HG02884 (cell line): ENCODE measurements at regions not wholly inside any gene's neighbourhood (a gene's known extent, or its start where the extent isn't known, plus 50 kb on each side); places are given as distances from the start of the nearest gene placed in this dataset.

Experiments used
- ATAC-seq: cut with Tn5 transposase; IDR thresholded peaks from one replicate; pipeline ENCODE4 v1.9.1; 2021; ENCODE audit warnings: mild to moderate bottlenecking, moderate library complexity; ENCODE audit not compliant: unreplicated experiment

- no peak for ATAC-seq
These were observed 181.0 kb upstream of the HNRNPA3 start for GRCh38 chr2:177031438-177032180.

DNA sequence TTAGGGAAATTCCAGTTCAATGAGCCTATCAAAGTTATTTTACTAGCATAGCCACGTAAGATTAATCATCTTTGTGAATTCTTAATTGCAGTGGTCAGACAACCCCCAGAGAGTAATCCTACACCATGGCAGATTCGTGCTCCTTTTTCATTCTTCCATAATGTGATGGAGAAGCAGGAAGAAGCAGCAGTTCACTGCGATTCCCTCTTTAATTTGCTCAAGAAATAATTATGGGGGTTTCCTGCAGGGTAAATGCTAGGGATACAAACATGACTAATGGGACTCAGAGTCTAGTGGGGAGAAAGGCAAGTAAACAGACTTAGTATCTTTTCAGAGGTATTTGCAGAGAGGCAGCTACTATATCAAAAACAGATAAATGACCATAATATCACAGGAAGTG, 175.8 kb upstream of the HNRNPA3 start:
- ATAC-seq: no peak

DNA sequence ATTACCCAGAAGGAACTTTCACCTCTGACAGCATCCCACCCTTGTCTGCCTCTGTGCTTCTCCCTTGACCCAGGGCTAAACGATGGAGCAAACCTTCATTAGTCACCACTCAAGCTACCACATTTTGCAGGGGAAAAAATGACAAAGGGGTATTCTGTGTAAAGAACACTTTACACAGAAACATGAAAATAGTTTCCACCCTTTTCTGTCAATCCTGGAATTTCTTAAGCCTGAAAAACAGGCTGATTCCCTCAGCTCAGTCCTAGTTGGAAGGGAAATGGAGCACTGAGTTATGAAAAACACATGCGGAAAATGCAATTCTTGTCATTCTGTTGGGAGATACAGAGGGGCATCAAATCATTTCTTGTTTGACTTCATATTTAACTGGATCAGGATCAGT, 175.0 kb upstream of the HNRNPA3 start:
- no peak for ATAC-seq

GRCh38 chr2:177038787-177039484, 173.7 kb upstream of the HNRNPA3 start:
- no peak for ATAC-seq

- no peak for ATAC-seq
These were observed 170.3 kb upstream of the HNRNPA3 start for GRCh38 chr2:177042311-177042710.

- ATAC-seq: no peak
These were observed 167.9 kb upstream of the HNRNPA3 start for GRCh38 chr2:177044671-177045070.

DNA sequence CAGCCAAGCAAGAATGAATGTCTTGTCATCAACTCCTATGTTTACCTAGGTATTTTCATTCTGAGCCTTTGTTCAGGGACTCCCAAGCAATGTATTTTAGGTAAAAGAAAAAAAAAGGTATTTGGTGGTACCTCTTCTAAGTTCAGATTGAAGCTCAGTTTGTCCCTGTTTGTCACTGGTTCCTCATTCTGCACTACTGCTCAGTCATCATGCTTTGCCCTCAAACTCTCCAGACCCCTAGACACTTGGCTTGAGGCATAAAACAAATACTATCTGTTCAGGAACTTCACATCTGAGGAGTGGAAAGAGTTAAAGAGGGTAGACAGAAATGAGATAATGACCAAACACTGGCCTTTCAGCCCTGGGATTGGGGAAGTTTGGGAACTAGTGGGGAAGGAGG, 163.6 kb upstream of the HNRNPA3 start:
- ATAC-seq: no peak

DNA sequence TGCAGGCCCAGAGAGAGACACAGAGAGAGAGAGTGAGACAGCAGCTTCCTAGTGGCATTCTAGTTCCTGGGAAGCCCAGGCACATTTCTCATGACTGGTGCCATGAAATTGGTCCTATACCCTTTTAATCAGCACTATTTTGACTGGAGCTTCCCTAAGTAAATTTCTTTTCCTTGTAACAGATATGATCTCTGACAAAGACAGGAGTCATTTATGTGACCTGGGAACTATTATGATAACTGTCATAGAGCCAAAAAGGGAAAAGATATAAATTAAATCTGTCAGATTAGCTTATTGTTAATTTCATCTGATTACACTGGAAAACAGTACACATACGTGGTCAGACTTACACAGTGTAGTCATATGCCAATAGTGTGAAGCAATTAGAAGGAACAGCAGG, 161.3 kb upstream of the HNRNPA3 start:
- ATAC-seq: no peak

DNA sequence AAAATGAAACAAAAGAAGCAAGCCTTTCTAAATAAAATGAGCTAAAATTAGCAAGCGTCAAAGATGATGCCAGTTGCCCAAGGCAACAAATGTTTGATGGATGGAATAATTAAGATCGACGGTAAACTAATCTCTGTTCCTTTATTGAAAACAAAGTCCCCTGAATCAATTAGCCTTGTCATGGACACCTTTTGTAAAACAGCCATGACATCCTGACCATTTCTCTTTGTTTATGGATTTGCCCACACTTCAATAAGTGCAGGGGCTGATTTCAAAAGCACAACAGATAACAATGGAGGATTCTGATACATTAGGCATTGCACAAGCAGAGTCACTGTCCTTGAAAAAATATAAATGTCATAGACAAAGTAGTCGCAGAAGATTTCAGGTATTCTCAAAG, 160.1 kb upstream of the HNRNPA3 start:
- ATAC-seq: no peak

DNA sequence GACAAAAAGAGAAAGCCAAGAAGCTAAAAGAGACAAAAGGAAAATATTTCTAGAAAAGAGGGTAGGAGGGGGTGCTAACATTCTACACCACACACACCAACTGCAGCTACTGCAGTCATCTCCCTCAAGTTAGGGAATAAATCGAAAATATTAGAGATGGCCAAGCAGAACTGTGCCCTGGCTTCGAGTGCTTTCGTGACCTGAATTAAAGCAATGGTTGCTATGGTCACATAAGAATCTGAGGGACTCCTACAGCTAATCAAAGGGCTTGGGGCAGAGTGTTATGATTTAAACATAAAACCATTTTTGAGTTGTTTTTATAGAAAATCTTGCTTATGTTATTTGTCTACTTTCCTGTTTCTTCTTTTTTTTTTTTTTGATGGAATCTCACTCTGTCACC, 159.6 kb upstream of the HNRNPA3 start:
- no peak for ATAC-seq

DNA sequence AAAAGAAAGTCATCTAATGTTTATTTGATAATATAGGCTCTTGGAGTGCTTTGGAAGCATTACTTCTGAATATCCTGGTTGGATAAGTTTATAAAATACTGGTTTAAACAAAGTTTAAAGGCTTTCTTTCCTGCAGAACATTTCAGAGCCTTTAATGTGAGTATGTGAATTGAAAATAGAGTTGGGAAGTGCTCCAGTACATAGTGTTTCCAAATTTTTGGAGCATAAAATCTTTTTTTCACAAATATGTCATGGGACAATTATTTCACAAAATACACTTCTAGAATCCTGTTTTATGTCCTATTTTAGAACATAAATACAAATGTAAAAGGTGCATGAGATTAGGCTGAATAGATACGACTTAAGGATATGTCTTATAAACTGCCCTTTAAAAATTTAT, 158.9 kb upstream of the HNRNPA3 start:
- ATAC-seq: no peak

DNA sequence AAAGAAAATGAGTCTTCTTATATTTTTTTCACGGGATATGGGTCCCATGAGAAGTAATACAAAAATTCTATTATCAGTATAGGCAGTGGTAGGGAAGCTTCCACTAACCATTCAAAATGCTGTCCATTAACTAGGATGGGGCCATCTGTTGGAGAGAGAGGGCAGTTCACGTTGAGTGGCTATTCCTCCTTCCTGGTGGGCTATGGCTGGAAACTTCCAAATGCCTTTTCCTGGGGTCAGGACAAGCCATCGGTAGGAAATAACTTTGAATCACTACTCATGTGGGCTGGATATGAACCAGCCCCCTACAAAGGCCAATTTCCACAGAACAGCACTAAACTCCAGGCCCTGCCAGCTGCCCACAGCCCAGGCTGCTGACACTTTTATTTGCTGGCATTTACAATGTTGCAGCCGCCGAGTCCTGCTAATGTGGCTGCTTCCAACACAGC, 156.1 kb upstream of the HNRNPA3 start:
- no peak for ATAC-seq

GRCh38 chr2:177058747-177059146, 153.8 kb upstream of the HNRNPA3 start:
- ATAC-seq: peak; percentile 82

DNA sequence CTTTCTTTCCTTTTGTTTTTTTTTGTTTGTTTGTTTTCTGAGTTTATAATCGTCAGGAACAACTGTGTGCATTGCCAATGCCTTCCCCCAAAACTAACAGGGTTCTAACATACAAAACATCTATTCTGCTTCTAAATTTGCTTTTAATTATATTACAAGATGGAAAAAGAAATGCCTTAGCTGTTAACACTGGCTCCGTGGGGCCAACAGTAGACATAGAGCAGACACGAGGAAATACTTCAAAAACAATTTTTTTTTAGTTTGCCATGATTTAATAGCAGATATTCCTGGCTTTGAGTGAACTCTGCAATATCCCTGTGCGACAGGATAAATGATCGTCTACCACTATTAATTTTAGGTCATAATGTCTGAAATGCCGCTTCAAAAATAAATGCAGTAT, 153.3 kb upstream of the HNRNPA3 start:
- ATAC-seq: no peak

DNA sequence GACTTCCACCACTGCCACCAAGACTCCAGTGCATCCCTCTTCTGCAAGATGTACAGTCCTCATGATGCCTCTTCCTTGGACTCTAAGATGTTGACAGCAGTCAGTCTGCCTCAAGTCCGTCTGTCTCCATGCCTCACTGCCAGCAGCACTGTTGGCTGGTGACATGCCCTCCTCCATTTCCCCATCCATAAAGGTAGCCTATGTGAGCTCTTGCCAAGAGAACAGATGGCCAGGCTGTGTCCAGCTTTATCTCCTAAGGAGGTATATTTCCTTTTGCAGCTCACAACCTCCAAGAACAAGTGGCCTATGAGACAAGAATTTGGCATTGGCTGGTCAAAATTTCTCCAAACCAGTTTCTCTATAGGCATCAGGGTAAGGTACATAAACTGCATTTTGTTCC, 149.3 kb upstream of the HNRNPA3 start:
- no peak for ATAC-seq

DNA sequence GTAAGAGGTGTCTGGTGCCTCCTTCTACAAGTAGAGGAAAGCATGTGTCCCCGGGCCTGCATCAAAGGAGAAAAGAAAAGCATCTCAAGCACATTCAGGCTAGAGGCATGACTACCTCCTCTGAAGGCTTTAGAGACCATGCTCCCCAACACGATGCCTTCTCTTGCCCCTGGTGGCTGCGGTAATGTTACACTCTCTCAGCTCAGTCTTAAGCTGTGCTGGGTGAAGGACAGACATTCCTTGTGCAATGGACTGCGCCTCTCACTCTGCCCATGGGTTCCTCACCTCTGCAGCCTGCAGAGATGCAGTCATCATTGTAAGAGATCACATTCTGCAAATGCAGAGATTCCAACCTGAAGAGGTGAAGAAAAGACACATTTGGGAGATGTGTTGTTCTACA, 148.2 kb upstream of the HNRNPA3 start:
- no peak for ATAC-seq

- no peak for ATAC-seq
These were observed 143.6 kb upstream of the HNRNPA3 start for GRCh38 chr2:177068967-177069366.

DNA sequence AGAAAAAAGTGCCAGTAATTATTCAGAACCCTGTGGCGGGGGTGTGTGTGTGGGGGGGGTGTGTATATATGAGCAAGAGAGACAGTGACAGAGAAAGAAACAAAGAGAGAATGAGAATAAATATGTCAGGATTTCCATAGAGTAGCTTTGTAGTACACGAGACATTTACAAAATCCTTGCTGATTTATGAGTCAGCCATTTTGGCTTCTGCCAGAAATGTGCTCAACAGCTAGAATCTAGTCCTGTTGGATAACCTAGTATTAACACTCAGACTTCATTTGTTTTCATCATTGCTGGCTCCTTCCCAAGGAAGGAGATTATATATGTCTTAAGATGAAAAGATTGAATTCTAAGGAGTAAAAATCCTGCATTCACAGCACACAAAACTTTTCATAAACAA, 140.5 kb upstream of the HNRNPA3 start:
- ATAC-seq: no peak

GRCh38 chr2:177073611-177074010, 139.0 kb upstream of the HNRNPA3 start:
- ATAC-seq: no peak

- ATAC-seq: no peak
These were observed 138.4 kb upstream of the HNRNPA3 start for GRCh38 chr2:177074099-177074710.

DNA sequence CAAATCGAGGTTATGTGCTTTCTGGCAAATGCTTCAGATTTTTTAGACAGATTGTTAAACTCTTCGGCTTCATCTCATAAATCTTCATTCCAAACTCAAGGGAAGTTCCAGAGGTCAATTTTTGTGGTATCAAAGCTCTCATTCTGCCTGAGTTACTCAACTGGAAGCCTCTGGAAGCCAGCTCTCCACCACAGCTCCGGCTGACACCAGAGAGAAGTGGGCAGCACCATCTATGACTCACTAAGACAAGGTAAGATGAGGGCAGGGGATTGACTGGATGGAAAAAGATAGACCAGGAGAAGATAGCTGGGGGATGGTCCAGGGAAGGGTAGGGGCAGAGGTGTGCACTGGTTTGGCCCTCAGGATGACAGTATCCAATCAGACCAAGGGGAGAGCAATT, 137.3 kb upstream of the HNRNPA3 start:
- ATAC-seq: no peak

- no peak for ATAC-seq
These were observed 135.9 kb upstream of the HNRNPA3 start for GRCh38 chr2:177076636-177077179.
